ENCODE measurements at regions not wholly inside any gene's neighbourhood (a gene's known extent, or its start where the extent isn't known, plus 50 kb on each side); places are given as distances from the start of the nearest gene placed in this dataset.

- DNase-seq (ENCODE audit: low read depth) = no peak
Measured at GRCh38 chr1:172952516-172952915, 98.2 kb downstream of the TNFSF18 start.

DNA sequence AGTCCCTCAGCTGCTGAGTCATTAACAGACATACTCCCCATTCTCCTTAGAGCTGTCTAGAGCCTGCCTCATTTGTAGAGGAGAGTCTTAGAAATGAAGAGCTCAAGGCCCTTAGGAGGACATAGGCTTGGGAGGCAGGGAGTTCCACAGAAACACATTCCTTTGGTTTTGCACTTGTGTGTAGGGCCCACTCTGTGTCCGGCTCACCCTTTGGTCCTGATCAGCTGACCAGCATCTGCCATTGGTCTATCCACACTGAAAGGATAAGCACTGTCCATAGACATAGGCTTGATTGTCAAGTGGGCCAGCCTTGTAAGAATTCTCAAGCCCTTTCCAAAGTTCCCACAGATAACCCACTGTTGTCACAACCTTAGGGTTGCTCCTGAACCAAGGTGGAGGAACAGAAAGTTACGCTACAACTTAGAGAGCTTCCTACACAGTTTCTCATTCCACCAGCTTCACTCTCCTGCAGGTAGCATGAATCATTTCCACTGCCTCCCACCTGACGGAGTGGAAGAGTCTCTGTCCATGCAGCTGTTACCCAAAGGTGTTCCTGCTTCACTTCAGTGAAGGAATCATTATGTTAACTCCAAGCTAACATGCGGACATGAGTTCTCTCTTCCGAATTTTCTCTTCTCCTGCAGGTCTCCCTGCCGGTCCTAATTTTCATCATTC lies 96.1 kb downstream of the TNFSF18 start:
- DNase-seq (ENCODE audit: low read depth) = no peak

- peak; percentile 94 for DNase-seq (ENCODE audit: low read depth)
Measured at GRCh38 chr1:172955161-172955815, 95.5 kb downstream of the TNFSF18 start.

GRCh38 chr1:172956871-172957270 lies 93.9 kb downstream of the TNFSF18 start:
- no peak for DNase-seq (ENCODE audit: low read depth)

DNA sequence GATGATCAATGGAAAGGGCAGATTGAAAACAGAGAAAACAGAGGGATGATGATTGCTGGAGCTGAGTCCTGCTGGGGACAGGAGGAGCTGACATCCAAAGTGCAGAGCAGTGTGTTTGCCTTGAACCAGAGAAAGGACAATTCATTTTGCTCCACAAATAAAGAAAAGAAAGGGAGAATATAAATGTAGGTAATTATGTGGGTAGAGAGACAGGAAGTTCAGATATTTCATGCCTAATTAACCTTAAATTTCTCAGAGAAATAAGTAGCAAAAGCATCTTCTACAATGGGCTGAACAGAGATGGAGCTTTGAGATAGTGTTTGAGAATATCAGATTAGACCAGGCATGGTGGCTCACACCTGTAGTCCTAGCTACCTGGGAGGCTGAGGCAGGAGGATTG lies 93.2 kb downstream of the TNFSF18 start:
- no peak for DNase-seq (ENCODE audit: low read depth)

- DNase-seq (ENCODE audit: low read depth) = no peak
Measured at GRCh38 chr1:172959571-172959970, 91.2 kb downstream of the TNFSF18 start.

DNA sequence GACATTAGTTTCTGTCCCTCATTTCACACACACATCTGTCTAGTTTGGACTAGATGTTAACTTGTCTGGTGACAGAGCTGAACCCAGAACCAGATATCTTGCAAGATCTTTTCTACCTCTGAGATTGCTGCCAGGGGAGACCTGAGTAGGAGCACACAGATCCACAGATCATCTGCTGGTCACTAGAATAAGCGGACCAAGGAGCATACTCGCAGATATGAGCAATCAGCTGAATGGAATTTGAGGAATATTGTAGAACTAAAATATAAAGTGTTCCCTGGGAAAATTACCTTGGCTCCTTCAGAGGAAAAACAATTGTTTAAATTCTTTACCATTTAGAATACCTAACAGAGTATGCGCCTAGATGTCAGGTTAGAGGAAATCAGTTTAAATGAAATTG lies 90.7 kb downstream of the TNFSF18 start:
- peak; percentile 50 for DNase-seq (ENCODE audit: low read depth)

GRCh38 chr1:172960454-172961208 lies 90.1 kb downstream of the TNFSF18 start:
- no peak for DNase-seq (ENCODE audit: low read depth)

GRCh38 chr1:172964864-172965263 lies 85.9 kb downstream of the TNFSF18 start:
- no peak for DNase-seq (ENCODE audit: low read depth)

GRCh38 chr1:172966844-172967540 lies 83.7 kb downstream of the TNFSF18 start:
- DNase-seq (ENCODE audit: low read depth) = peak; percentile 77

GRCh38 chr1:172967936-172968335 lies 82.8 kb downstream of the TNFSF18 start:
- peak; percentile 62 for DNase-seq (ENCODE audit: low read depth)

DNA sequence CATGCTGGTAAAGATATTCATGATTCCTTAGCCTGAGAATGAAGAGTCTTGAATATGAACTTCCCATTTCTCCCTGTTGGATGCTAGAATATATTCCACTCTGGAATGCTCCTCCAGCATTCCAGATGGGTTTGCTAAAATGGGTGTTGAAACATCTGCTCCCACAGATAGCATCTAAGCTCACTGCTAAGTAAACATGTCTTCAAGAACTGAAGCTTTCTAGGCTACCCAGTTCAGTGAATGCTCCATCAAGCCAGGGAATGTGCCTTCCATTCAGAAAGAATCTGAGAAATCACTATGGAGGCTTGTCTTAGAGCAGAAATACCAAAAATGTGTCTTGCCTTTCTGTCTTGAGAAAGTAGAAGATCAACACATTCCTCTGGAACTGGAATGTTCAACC lies 81.1 kb downstream of the TNFSF18 start:
- DNase-seq (ENCODE audit: low read depth) = peak; percentile 62

DNA sequence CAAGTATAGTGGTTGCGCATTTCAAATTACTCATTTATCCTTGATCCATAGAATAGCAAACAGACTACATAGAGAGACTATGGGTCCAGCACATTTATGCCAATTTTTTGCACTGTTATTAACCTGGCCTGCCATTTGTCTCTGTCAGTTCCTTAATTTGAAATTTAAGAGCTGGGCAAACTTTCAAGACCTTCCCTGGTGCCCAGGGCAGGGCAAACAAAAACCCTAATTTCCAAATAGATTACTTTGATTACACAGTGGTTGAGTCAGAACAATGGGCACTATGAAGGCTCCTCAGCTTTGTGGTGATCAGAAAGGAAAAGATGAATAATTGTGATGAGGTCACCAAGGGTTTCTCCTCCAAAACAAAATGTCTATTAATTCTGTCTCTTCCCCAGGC lies 80.6 kb downstream of the TNFSF18 start:
- peak; percentile 83 for DNase-seq (ENCODE audit: low read depth)

DNA sequence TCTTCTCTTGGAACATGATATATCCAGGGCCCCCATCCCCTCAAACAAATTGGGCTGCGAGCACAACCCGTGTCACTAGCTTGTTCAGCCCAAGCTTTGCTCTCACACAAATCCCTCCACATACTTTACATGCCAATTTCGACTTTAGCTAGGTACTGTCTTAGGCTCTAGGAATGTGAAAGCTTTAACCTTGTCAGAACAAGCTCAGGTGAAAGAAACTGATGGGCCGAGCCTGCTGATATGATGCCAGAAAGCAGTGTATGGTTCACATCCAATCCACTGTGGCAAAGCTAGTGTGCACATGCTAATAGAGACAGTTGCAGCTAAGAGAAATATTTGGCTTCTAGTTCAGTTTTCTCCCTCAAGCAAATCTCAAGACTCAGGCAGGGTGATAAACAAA lies 79.5 kb downstream of the TNFSF18 start:
- no peak for DNase-seq (ENCODE audit: low read depth)

GRCh38 chr1:172972258-172972657 lies 78.5 kb downstream of the TNFSF18 start:
- no peak for DNase-seq (ENCODE audit: low read depth)

DNA sequence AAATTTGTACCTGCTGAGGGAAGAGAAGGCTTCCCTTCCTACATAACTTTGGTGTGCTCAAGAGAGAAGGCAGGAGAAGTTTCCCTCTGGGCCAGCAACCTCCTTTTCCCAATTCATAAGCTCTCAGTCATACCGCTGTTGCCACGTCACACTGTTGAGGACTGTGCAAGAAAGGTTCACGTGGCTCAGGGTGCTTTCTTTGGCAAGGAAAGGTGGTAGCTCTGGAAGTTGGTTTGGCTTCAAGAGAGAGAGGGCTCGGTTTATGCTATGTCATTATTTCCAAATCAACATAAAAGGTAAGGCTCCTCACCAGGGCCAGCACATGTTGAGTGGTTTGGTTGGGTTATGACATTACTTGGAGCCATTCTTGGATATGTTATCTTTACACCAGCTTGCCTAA lies 77.3 kb downstream of the TNFSF18 start:
- no peak for DNase-seq (ENCODE audit: low read depth)

DNA sequence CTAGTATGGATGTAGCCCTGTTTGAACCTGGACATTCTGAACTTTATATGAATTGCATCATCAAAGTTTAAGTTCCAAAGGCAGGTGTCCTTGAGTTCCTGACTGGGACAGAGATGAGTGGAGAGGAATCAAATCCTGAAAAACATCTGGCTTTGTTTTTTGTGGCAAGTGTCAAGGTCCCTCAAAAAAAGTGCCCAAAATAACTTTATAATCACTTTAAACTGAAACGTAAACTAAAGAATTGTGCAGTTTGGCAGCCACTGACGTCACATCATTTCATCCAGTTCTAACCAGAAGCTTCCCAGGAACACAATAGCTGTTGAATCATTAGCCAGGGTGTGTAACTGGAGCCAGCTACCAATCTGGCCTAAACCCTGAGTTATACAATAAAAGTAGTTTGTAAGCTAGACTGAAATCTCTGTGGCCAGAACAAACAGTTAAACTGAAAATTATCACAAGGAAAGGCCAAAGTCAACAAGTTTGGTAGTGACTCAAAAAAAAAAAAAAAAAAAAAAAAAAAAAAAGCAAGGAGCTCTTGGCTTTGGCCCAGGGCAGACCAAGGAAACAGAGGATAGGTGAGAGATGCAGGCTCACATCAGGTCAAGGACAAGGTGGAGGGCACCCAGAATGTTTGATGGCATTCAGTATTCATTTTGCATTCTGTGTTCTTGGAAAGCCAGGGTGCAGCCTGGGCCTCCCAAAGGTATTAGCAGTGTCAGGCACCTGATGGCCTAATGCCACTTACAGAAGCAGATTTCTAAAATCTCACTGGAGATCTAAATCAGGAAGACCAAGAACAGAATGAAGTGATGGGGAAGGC lies 74.3 kb downstream of the TNFSF18 start:
- peak; percentile 52 for DNase-seq (ENCODE audit: low read depth)

DNA sequence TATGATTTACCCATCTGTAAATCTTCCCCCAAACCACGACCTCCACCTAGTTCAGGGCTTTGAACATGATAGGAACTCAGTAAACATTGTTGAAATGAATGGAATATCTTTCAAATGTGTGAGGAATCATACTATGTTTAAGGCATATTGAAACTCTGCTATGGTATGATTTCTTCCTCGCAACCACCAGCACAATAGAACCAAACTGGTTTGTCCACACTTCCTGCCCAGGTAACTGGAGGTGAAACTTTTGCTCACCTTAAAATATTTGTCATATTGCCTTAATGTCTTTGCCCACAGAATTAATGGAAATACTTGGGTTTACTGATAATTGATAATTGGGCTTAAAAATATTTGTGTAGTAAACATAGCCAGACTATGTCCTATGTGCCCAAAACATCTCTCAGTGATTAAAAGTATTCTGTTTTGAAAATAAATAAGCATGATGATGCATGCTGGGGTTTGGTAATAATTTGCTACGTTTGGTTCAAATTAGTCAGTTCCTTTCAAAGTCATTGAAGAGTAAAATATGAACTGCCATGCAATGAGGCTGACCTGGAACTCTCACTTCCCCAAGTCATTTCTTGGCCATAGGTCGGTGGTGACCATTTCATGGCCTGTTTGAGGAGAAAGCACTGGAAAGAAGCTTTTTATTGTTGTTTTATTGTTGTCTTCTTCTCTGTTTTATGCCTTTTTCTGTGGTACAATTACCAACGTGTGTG lies 73.3 kb downstream of the TNFSF18 start:
- DNase-seq (ENCODE audit: low read depth) = peak; percentile 32

DNA sequence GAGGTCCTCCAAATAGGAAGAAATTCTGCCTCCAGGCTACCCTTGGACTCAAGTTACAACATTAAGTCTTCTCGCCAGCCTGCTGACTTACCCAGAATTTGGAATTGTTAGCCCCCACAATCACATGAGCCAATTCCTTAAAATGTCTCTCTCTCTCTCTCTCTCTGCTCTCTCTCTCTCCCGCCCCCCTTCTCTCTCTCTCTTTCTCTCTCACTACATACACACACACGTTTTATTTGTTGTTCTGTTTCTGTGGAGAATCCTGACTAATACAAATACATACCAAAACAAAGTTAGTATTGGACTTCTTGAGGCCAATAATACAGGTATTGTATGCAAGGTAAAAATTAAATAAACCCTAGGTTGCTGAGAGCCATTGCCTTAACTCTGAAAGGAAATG lies 72.1 kb downstream of the TNFSF18 start:
- no peak for DNase-seq (ENCODE audit: low read depth)

DNA sequence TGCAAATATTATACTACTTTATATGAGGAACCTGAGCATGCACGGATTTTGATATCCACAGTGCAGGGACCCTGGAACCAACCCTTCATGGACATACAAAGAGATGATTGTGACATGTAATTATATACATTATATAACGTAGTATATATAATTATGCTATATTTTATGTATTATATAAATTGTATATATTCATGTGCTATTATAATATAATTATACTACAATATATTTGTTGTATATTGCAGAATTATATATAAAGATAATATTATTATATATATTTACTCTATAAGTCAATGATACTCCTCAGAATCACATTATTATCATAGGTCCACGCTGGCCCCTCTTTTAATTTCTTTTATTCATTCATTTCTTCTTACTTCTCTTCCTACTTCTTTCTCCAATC lies 70.9 kb downstream of the TNFSF18 start:
- DNase-seq (ENCODE audit: low read depth) = no peak

DNA sequence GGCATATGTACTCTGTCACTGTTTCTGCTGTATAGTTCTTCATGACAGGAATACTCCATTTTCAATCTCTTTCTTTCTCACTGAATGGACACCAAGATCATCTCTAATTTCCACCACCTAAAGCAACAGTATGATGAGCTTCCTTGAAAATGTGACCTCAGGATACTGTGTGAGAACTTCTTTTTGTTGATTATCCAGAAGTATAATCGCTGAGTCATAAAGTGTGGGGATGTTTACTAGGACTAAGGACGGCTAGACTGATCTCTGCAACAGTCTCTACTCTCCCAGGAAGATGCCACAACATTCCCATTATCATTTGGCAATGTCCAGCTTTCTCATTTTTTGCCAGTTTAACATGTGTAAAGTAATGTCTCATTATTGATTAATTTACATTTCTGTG lies 70.3 kb downstream of the TNFSF18 start:
- DNase-seq (ENCODE audit: low read depth) = peak; percentile 66
